Ishikawa (cell line): ENCODE measurements at regions not wholly inside any gene's neighbourhood (a gene's known extent, or its start where the extent isn't known, plus 50 kb on each side); places are given as distances from the start of the nearest gene placed in this dataset.

Experiments
- CEBPB ChIP-seq: IDR thresholded peaks from 2 replicates; pipeline ENCODE4 v1.6.1; 2012
- CREB1 ChIP-seq: IDR thresholded peaks from 2 replicates; pipeline ENCODE4 v1.6.1; 2012; ENCODE audit warnings: low read depth
- EGR1 ChIP-seq: IDR thresholded peaks from 2 replicates; pipeline ENCODE4 v1.6.1; 2012
- EP300 ChIP-seq: IDR thresholded peaks from 2 replicates; pipeline ENCODE4 v1.6.1; 2012; ENCODE audit warnings: borderline replicate concordance
- FOXM1 ChIP-seq: IDR thresholded peaks from 2 replicates; pipeline ENCODE4 v1.6.1; 2012; ENCODE audit warnings: low read depth, borderline replicate concordance
- MAX ChIP-seq: IDR thresholded peaks from 2 replicates; pipeline ENCODE4 v1.6.1; 2012
- NFIC ChIP-seq: IDR thresholded peaks from 2 replicates; pipeline ENCODE4 v1.6.1; 2012
- RAD21 ChIP-seq: IDR thresholded peaks from 2 replicates; pipeline ENCODE4 v1.6.1; 2012; ENCODE audit warnings: low read depth
- TAF1 ChIP-seq: IDR thresholded peaks from 2 replicates; pipeline ENCODE4 v1.6.1; 2012; ENCODE audit warnings: low read depth, mild to moderate bottlenecking
- TEAD4 ChIP-seq: IDR thresholded peaks from 2 replicates; pipeline ENCODE4 v1.6.1; 2012
- YY1 ChIP-seq: IDR thresholded peaks from 2 replicates; pipeline ENCODE4 v1.6.1; 2012; ENCODE audit warnings: low read depth
- ZBTB7A ChIP-seq: IDR thresholded peaks from 2 replicates; pipeline ENCODE4 v1.6.1; 2012; ENCODE audit warnings: low read depth
- TF ChIP-seq, protein P1 (sequence below): IDR thresholded peaks from 2 replicates; pipeline ENCODE4 v1.6.1; 2012; ENCODE audit warnings: low read depth, mild to moderate bottlenecking
- TF ChIP-seq, protein P2 (sequence below): IDR thresholded peaks from 2 replicates; pipeline ENCODE4 v1.6.1; 2012

- TF ChIP-seq TAF1 (no peak), CREB1 (no peak), RAD21 (no peak), MAX (no peak), EGR1 (no peak), EP300 (no peak), CEBPB (no peak), YY1 (no peak), ZBTB7A (no peak), NFIC (no peak), FOXM1 (no peak), TEAD4 (no peak)
- TF ChIP-seq, protein P1, sequence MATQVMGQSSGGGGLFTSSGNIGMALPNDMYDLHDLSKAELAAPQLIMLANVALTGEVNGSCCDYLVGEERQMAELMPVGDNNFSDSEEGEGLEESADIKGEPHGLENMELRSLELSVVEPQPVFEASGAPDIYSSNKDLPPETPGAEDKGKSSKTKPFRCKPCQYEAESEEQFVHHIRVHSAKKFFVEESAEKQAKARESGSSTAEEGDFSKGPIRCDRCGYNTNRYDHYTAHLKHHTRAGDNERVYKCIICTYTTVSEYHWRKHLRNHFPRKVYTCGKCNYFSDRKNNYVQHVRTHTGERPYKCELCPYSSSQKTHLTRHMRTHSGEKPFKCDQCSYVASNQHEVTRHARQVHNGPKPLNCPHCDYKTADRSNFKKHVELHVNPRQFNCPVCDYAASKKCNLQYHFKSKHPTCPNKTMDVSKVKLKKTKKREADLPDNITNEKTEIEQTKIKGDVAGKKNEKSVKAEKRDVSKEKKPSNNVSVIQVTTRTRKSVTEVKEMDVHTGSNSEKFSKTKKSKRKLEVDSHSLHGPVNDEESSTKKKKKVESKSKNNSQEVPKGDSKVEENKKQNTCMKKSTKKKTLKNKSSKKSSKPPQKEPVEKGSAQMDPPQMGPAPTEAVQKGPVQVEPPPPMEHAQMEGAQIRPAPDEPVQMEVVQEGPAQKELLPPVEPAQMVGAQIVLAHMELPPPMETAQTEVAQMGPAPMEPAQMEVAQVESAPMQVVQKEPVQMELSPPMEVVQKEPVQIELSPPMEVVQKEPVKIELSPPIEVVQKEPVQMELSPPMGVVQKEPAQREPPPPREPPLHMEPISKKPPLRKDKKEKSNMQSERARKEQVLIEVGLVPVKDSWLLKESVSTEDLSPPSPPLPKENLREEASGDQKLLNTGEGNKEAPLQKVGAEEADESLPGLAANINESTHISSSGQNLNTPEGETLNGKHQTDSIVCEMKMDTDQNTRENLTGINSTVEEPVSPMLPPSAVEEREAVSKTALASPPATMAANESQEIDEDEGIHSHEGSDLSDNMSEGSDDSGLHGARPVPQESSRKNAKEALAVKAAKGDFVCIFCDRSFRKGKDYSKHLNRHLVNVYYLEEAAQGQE: no peak
- TF ChIP-seq, protein P2, sequence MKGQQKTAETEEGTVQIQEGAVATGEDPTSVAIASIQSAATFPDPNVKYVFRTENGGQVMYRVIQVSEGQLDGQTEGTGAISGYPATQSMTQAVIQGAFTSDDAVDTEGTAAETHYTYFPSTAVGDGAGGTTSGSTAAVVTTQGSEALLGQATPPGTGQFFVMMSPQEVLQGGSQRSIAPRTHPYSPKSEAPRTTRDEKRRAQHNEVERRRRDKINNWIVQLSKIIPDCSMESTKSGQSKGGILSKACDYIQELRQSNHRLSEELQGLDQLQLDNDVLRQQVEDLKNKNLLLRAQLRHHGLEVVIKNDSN: no peak
These were observed 71.5 kb downstream of the PTGR3 start for GRCh38 chr18:75137346-75137877.
